ENCODE measurements at regions not wholly inside any gene's neighbourhood (a gene's known extent, or its start where the extent isn't known, plus 50 kb on each side); places are given as distances from the start of the nearest gene placed in this dataset.

DNA sequence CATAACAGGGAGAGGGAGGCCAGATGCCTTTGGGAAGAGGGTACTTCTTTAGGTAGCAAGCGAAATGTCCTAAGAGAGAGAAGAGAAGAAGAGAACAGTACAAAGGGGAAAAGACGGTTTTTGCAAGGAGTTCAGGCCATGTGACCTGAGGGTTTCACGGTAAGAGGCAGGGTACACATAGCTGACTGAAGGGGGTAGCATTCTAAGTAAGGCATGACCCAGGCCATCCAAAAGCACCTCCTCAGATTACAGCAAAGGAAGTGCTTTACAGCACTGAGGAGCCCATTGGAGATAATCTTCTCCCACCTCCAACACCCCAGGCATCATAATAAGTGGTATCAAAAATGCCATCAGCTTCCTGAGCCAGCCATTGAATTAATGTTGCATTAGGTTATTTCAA, 258.2 kb upstream of the NPY start:
- ChIA-PET POLR2A (no interaction called here), CTCF (no interaction called here)
- no peak for DNase-seq (ENCODE audit: low read depth, low spot score)
- dilution Hi-C loops (cut with MboI; ENCODE audit: extremely low pct_ligation_motif_present, low sequenced_read_pairs) (no loop called here), intact Hi-C loops (cut with micrococcal nuclease) (no loop called here)
- no peak for FAIRE-seq
- Histone ChIP-seq H3K9me3 (replicated peaks; ENCODE audit: control insufficient read depth, insufficient read depth, low read length) (no peaks in the 10 kb centered on the region), H4K20me1 (replicated peaks; ENCODE audit: control insufficient read depth, extremely low read depth, insufficient read depth, low read length) (no peaks in the 10 kb centered on the region), H3K27ac (ENCODE audit: insufficient read depth, low read depth, low read length) (no peak overlapping the region), H3K9me1 (replicated peaks; ENCODE audit: control insufficient read depth, extremely low read depth, insufficient read depth, low read length) (no peaks in the 10 kb centered on the region), H3K4me1 (ENCODE audit: control insufficient read depth, extremely low read depth, insufficient read depth, low read length) (no peaks in the 10 kb centered on the region), H2AFZ (ENCODE audit: low read depth, low read length) (no peak overlapping the region), H3K9ac (replicated peaks; ENCODE audit: extremely low read depth, insufficient read depth, low read length) (no peak overlapping the region), H3K4me3 (replicated peaks in 1 of 3; ENCODE audit: insufficient read depth in 1 of 3, low read depth in 1 of 3, low read length in 3 of 3) (no peak overlapping the region), H3K4me2 (ENCODE audit: insufficient read depth, low read length) (no peak overlapping the region), H3K27me3 (ENCODE audit: control insufficient read depth in 2 of 2, insufficient read depth in 2 of 2, low read length in 2 of 2) (no peaks in the 10 kb centered on the region), H3K79me2 (ENCODE audit: control insufficient read depth, insufficient read depth, low read length) (no peaks in the 10 kb centered on the region), H3K36me3 (ENCODE audit: control insufficient read depth in 2 of 2, extremely low read depth in 1 of 2, insufficient read depth in 2 of 2, low read length in 2 of 2) (no peaks in the 10 kb centered on the region)
- BruUV-seq (replicated peaks) = no TSS peak
- TF ChIP-seq FOS (IDR thresholded peaks at IDR 0.05; ENCODE audit: borderline replicate concordance, insufficient read depth, low read length) (no peak), MYC (IDR thresholded peaks at IDR 0.05; ENCODE audit: low read depth, low read length) (no peak)
- TF ChIP-seq, protein P1, sequence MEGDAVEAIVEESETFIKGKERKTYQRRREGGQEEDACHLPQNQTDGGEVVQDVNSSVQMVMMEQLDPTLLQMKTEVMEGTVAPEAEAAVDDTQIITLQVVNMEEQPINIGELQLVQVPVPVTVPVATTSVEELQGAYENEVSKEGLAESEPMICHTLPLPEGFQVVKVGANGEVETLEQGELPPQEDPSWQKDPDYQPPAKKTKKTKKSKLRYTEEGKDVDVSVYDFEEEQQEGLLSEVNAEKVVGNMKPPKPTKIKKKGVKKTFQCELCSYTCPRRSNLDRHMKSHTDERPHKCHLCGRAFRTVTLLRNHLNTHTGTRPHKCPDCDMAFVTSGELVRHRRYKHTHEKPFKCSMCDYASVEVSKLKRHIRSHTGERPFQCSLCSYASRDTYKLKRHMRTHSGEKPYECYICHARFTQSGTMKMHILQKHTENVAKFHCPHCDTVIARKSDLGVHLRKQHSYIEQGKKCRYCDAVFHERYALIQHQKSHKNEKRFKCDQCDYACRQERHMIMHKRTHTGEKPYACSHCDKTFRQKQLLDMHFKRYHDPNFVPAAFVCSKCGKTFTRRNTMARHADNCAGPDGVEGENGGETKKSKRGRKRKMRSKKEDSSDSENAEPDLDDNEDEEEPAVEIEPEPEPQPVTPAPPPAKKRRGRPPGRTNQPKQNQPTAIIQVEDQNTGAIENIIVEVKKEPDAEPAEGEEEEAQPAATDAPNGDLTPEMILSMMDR (IDR thresholded peaks at IDR 0.05; ENCODE audit: extremely low read depth in 1 of 2, insufficient read depth in 1 of 2, low read depth in 1 of 2, low read length in 2 of 2) = no peak

DNA sequence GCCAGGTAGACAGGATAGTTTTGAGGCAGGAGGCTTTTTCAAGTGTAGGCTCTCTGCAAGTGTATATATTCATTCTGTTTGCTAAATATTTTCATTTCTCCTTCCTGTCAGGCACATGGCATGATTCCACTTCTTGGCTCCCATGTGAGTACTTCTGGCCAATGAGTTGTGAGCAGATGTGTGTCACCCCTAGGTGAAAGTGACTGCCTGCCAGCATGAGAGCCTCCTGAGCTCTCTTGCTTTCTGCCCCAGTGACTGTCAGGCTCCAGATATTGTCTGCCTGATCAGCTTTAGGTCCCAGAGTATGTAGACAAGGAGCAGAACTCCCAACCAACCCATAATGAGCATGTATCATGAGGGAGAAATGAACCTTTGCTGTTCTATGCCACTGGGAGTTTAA, 257.6 kb upstream of the NPY start:
- ChIA-PET POLR2A (no interaction called here), CTCF (no interaction called here)
- dilution Hi-C loops (cut with MboI; ENCODE audit: extremely low pct_ligation_motif_present, low sequenced_read_pairs) = no loop called here
- Histone ChIP-seq H2AFZ (ENCODE audit: low read depth, low read length) (no peak overlapping the region), H3K9ac (replicated peaks; ENCODE audit: extremely low read depth, insufficient read depth, low read length) (no peak overlapping the region), H3K4me1 (ENCODE audit: control insufficient read depth, extremely low read depth, insufficient read depth, low read length) (no peaks in the 10 kb centered on the region), H4K20me1 (replicated peaks; ENCODE audit: control insufficient read depth, extremely low read depth, insufficient read depth, low read length) (no peaks in the 10 kb centered on the region), H3K4me2 (ENCODE audit: insufficient read depth, low read length) (no peak overlapping the region), H3K27ac (ENCODE audit: insufficient read depth, low read depth, low read length) (no peak overlapping the region), H3K79me2 (ENCODE audit: control insufficient read depth, insufficient read depth, low read length) (no peaks in the 10 kb centered on the region), H3K27me3 (ENCODE audit: control insufficient read depth in 2 of 2, insufficient read depth in 2 of 2, low read length in 2 of 2) (no peaks in the 10 kb centered on the region), H3K9me3 (replicated peaks; ENCODE audit: control insufficient read depth, insufficient read depth, low read length) (no peaks in the 10 kb centered on the region), H3K9me1 (replicated peaks; ENCODE audit: control insufficient read depth, extremely low read depth, insufficient read depth, low read length) (no peaks in the 10 kb centered on the region), H3K36me3 (ENCODE audit: control insufficient read depth in 2 of 2, extremely low read depth in 1 of 2, insufficient read depth in 2 of 2, low read length in 2 of 2) (no peaks in the 10 kb centered on the region), H3K4me3 (replicated peaks in 1 of 3; ENCODE audit: insufficient read depth in 1 of 3, low read depth in 1 of 3, low read length in 3 of 3) (no peak overlapping the region)
- intact Hi-C loops (cut with micrococcal nuclease) = no loop called here
- DNase-seq (ENCODE audit: low read depth, low spot score) (no peak), FAIRE-seq (no peak)
- BruUV-seq (replicated peaks) = no TSS peak
- TF ChIP-seq, protein P1 (IDR thresholded peaks at IDR 0.05; ENCODE audit: extremely low read depth in 1 of 2, insufficient read depth in 1 of 2, low read depth in 1 of 2, low read length in 2 of 2) = no peak
- TF ChIP-seq POLR2A (IDR thresholded peaks at IDR 0.05; ENCODE audit: low read depth, low read length) = no peak
- no peak for TF ChIP-seq EZH2 (IDR thresholded peaks at IDR 0.05; ENCODE audit: borderline replicate concordance, low read depth, low read length, severe bottlenecking)
- no peak for TF ChIP-seq JUN (IDR thresholded peaks at IDR 0.05; ENCODE audit: borderline replicate concordance, insufficient read depth, insufficient read length, low read depth)
- TF ChIP-seq POLR2AphosphoS5 (IDR thresholded peaks at IDR 0.05; ENCODE audit: insufficient read depth, low read depth, low read length) = no peak
- TF ChIP-seq MYC (IDR thresholded peaks at IDR 0.05; ENCODE audit: low read depth, low read length) = no peak
- TF ChIP-seq, protein P2, sequence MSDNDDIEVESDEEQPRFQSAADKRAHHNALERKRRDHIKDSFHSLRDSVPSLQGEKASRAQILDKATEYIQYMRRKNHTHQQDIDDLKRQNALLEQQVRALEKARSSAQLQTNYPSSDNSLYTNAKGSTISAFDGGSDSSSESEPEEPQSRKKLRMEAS (IDR thresholded peaks at IDR 0.05; ENCODE audit: insufficient read depth, insufficient read length) = no peak
- TF ChIP-seq GATA2 (IDR thresholded peaks at IDR 0.05; ENCODE audit: insufficient read depth, insufficient read length, low read depth, low read length) = no peak
- TF ChIP-seq FOS (IDR thresholded peaks at IDR 0.05; ENCODE audit: borderline replicate concordance, insufficient read depth, low read length) = no peak

Measured in endothelial cell of umbilical vein (primary cell).